COLO829 (cell line): ENCODE measurements at regions not wholly inside any gene's neighbourhood (a gene's known extent, or its start where the extent isn't known, plus 50 kb on each side); places are given as distances from the start of the nearest gene placed in this dataset.
"Not testable (repeated sequence)": the region's sequence is repeated elsewhere in the genome, so short reads cannot be mapped to it uniquely, and the experiment has no call there.

Experiments
- DNase-seq: peaks from one replicate; pipeline ENCODE4 v3.0.0; 2012; ENCODE audit warnings: low spot score

DNA sequence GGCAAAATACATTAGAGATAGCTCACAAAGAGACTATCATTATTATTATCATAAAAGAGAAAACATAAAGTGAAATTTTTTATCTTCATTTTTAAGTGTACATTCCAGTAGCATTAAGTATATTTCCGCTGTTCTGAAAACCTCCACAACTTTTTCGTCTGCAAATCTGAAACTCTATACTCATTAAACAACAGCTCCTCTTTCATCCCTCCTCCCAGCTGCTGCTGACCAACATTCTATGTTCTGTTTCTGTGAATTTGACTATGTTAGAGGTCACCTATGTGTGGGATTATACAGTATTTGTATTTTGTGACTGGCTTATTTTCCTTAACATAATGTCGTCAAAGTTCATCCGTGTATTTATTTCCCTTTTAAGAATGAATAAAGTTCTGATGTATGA is 429.3 kb upstream of the TPK1 start:
- no peak for DNase-seq

DNA sequence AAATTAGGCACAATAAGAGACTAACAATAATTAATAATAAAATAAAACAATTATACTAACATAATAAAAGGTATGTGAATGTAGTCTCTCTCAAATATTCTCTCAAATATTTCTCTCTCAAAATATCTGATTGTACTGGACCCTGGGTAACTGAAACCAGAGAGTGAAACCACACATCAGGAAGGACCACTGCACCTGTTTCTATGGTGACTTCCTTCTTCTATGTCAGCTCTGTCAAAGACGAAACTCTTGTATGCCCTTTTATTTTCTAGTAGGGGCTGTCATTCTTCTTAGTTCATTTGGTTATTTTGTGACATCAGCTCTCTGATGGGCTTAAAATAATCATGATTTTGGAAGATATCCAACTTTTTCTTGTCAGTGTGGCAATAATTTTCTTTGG is 428.0 kb upstream of the TPK1 start:
- DNase-seq: no peak

DNA sequence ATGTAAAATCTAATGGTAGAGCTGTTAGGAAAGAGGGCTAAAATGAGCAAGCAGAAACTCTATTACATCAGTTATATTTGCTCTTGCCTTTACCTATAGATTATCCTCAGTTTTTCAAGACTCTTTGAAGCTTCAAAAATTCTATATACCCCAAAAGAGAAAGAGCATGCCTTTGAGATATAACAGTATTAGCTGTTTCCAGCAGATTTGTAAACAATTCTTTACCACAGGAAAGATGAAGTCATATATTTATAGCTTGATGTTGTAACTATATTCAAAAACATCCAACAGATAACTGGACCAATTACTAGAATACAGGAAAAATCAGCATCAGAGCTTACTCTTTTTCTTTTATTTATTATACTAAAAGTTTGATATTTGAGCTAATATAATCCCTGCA is 416.2 kb upstream of the TPK1 start:
- DNase-seq: no peak

DNA sequence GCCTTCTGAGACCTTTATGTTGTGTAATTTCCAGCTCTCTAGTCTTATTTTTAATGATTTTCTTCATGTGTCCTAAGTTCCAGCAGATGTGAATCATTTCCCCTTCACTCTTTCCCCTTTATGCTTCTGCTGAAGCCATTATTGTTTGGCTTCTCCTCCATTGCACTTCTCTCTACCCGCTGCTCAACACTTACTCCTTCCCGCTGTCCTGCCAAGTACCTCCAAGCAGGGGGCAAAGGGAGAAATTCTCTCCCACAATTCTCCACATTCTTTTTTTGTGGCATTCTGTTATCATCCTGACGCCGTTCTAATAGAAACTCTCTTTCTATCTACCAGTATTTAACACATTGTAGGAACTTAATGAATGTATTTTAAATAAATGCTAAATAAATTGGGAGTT is 388.9 kb upstream of the TPK1 start:
- no peak for DNase-seq

DNA sequence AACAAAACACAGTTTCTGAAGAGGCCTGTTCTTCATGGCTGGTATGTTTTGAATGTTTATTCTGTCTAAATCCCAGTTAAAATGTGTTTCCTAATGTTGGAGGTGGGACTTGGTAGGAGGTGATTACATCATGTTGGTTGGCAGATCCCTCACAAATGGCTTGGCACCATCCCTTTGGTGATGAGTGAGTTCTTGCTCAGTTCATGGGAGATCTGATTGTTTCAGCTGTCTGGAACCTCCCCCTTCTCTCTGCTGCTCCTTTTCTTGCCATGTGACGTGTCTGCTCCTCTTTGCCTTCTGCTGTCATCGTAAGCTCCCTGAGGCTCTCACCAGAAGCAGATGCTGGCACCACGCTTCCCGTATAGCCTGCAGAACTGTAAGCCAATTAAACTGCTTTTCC is 383.6 kb upstream of the TPK1 start:
- DNase-seq: no peak

DNA sequence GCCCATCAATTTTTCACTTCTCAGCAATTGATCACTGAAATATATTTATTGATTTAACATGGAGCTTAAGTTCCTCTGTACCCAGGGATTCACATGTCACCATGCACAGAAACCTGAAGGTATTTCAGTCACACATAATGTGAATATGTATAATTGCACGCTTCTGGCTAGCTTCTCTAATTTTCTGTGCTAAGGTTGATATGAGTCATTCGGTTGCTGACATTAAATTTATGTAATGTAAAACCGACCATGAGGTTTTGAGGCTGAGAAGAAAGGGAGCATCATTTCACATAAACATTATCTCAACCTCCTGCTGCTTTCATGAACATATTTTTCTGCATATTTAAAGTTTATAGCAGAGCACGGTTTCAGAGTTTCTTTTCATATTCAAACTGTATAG is 381.0 kb upstream of the TPK1 start:
- DNase-seq: no peak

DNA sequence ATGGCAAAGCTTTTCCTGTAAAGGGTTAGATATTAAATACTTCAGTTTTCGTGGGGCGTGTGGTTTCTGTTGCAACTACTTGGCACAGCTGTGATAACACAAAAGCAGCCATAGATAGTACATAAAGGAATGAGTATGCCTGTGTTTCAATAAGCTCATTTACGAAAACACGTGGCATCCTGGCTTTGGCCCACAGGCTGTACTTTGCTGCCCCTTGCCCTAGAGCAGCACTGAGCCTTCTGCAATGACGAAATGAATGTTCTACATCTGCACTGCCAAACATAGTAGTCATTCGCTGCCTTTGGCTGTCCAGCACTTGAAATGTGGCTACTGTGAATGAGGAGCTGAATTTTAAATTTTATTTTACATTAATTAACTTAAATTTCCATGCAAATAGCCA is 376.2 kb upstream of the TPK1 start:
- DNase-seq: no peak

DNA sequence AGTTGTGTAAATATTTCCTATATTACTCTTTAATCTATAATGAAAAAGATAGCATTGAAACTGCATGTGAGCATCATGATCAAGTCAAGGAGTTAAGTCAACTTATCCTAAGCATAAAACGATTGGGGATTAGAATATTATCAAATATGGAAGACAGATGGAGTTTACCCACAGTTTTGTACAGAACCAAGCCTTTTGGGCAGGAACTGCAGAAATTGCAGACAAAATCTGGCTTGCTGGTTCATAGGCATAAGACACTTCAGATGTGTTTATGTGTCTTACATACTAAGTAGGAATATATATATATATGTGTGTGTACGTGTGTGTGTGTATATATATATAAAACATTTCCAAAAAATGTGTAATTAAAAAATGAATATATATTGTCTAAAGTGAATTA is 375.4 kb upstream of the TPK1 start:
- DNase-seq: no peak

DNA sequence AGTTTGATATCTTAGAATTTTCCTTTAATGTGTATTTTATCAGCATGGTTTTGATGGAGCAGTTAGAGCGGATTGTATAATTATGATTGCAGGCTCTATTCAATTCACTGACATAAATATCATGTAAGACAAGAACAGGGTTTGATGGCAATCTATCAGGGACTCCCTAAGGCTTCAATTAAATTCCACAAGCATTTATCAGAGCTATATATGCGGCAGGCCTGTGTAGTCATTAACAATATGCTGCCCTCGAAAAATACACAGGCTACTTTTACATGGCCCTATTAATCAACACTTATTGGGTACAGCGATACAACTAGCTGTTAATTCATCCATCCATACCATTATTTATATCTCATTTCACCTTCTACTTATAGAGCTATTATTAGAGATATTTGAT is 358.1 kb upstream of the TPK1 start:
- no peak for DNase-seq

DNA sequence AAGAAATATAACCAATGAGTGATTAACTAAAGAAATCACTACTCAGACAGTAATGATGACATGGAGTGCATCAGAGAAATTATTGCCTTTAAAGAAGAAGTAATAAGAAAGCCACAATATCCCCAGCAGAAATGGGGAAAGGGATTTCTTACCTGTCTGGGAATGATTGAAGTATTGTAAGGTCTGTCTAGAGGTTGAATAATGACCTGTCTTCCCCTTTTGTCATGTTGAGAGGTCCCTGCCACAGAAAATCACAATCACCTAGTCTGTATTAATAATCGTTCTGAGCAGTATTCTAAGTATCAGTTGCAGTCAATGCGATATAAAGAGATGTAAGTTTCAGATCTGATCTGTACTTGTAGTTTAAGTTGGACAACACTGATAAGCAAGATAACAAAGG is 349.1 kb upstream of the TPK1 start:
- DNase-seq: no peak

DNA sequence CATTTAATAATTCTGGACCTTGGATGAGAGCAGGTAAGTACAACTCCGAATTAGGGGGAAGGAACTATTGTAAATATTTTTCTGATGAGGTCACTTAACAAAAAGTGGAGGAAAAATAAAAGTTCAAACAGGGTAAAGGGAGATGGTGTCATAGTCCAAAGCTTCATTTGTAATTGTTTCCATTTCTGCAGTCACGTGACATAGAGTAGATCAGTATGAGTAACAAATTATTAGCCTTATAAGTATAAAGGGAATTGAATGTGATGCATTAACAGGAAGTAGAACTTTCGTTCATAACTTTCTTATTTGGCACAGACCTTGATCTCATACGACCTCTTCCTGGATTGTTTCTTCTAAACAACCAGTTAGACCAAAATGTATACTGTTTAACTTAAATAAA is 347.2 kb upstream of the TPK1 start:
- DNase-seq: no peak

DNA sequence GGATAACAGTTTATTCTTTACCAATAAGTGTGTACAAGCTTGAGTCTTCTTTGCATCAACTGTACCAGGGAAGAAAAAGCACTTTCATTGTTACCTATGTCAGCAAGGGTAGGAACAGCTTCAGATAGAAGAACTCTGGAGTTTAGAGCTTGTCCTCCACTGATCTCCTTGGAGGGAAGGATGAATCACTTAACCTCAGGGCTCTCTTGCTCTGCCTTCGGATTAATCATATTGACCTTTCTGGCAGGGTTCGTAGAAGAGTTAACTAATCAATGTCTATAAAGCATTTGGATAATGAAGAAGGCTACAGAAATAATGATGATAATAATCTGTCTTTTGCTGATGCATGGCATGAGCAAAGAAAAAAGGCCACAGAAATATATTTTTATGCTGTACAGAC is 339.5 kb upstream of the TPK1 start:
- no peak for DNase-seq

DNA sequence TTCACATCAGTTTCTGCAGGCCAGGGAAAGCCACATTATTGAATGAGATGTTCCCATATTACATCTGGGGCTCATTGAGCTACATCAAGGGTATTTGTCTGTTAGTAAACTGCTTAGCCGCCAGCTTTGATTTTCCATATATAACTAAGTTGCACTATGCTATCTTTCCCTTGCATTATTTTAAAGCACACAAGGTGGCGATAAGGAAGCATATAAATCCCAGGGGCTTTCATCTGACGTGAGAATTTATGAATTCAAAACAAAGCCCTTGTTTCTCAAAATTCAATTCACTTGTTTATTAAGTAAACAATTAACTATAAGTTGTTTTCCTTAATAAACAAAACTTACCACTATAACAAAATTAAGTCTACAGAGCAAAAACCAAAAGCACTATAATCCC is 334.1 kb upstream of the TPK1 start:
- no peak for DNase-seq

DNA sequence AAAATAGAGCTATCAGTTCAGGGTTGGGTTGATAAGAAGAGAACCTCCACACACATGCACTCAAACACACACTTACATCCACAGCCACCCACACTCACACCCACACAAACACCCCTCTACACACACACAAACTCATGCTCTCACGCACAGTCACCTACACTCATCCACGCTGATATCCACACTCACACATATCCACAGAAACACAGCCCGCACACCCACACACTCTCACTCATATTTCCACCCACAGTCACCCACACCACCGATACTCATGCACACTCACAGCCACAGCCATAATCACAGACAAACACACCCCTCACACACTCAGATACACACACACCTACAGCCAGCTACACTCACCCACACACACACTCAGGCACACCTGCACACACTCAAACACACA is 333.0 kb upstream of the TPK1 start:
- DNase-seq: no peak

DNA sequence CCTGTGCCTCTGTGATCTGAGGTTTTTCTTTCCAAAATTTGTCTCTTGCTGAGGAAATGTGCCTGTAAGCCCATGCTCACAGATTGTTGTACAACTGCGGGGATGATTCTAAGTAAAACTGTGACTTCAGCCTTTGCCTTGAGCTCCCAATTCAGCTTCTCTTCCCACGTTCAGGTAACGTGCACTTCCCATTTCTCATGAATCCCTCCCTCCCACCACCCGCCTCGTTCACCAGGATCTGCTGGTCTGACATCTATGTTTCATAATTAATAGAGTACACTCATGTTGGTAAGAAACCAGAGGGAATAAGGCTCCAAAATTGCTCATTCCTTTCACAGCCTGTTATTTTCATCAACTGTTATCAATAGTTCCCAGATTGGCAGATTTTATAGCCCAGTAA is 332.6 kb upstream of the TPK1 start:
- DNase-seq: no peak

DNA sequence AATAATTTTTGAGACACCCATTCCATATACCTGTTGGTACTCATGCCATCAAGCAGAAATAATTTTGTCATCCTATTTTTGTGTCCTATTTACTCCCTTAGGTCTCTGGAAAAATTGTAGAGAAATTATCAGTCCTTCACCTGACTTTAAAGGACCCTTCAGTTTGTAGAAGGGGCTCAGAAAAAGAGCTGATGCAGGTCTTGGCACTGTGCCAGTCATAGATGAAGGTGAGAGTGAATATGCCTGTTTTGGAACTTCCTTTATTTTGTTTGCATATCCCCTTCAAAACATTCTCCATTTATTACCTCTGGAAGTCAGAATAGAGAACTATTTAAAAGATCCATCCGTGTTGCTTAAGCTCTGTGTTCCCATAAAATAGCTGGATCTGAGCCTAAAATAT is 321.0 kb upstream of the TPK1 start:
- DNase-seq: no peak

DNA sequence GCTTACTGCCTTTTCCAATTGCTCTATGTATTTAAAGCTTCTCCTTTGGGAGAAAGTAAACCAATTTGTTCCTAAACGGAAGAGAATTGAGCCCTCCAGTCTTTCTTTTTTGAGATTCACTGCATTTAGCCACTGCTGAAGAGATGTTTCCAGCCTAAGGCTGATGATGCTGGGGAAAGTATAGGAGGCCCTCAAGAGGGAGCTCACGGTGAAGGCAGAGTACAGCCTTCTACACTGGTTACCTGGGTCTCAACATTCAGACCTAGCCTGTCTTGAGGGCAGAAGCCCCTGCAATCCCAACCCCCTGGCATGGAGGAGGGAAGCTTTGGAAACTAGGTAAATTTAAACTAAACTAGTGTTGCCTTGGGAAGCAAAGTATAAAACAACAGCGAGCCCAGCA is 316.7 kb upstream of the TPK1 start:
- no peak for DNase-seq

DNA sequence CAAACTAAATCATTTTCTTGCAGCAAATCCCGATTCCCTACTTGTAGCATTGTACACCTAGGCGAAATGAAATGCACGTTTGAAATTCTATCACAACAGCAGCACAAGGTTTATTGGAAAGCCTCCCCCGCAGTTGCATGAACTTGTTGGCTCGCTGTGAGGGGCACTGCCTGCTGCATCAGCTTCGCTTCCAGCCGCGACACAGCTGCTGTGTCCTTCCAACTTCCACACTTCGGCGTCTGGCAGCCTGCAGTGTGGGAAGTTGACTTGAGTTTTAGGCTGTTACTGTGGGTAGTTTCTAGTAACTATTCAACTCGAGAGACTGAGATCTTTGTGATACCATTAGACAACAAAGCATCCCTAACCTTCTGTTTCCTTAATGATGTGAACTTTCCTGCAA is 315.8 kb upstream of the TPK1 start:
- no peak for DNase-seq

DNA sequence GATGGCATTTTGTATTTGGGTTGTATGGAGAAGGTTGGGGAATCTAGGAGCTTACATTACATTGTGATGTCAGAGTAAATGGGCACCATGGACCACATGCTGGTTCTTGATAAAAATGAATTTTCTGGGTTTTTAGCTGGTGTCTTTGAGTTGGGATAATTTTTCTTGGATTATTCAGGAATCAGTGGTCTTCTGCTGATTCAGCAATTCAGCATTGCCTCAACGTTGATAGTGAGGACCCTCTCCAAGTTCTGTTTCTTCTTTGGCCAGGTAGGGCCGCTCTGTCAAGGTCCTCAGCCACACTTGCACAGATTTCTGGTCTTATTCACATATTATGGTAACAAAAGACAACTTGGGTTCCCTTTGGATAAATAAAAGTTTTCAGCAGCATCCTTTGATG is 312.0 kb upstream of the TPK1 start:
- DNase-seq: no peak

DNA sequence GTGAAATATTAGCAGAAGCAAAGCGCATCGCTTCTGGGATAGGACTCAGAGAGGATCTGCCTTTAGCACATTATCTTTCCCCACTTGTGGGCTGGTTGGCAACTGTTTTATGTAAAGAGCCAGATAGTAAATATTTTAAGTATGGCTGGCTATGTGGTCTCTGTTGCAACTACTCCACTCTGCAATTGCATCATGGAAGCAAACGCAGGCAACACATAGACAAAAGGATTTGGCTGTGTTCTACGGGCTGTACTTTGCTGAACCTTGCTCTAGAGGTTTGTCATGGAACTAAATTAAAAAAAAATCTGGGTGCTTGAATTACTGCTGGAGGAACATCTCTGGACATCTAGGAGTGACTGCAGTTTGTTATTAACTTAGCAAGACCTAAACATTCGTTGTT is 307.8 kb upstream of the TPK1 start:
- DNase-seq: no peak

DNA sequence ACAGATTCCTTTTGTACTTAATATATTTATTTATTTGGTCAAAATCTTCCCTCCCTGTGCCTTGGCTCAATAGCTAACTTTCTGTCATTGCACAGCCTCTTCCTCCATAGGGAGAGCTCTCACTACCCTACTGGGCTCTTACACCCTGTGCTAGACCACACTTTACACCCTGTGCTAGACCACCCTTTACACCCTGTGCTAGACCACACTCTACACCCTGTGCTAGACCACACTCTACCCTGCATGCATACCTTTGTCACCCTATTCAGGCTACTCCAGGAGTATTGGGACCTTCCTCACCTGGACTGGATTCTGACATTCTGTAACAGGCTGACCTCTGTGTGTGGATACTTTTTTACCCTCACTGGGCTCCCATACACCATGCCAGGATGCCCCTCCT is 298.5 kb upstream of the TPK1 start:
- no peak for DNase-seq

DNA sequence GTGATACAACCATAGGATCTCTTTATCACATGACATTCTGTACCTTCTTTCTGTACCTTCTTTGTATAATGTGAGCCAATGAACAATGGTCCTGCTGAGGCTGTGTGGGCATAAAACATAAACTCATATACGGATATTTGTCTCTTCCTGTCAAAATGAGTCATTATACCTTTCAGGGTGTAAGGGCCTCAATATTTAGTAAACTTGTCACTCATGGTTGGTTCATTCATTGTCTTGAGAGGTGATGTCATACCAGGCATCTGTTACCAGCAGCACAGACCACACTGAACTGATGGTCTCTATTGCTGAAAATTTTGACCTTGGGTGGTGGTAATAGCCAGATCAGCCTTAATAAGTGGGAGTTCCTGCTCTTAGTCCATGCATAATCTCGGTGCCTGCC is 287.6 kb upstream of the TPK1 start:
- DNase-seq: no peak

DNA sequence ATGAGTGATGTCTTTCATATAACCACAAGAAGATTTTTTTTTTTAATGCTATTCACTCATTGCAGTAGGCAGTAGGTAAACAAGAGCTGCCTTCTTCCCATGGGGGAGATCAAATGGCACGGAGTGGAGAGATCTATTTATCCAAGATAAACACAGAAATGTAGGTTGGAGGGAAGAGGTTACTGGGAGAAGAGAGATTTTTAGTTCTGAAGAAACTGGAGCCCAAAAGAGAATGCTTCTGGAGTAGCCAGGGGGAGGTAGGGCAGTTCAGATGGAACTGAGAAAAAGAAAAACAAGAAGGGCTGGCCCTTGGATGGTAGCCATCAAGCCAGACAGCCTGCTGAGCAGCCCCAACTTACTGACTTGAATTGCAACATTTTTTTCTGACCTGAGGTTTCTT is 270.1 kb upstream of the TPK1 start:
- peak; percentile 35 for DNase-seq

DNA sequence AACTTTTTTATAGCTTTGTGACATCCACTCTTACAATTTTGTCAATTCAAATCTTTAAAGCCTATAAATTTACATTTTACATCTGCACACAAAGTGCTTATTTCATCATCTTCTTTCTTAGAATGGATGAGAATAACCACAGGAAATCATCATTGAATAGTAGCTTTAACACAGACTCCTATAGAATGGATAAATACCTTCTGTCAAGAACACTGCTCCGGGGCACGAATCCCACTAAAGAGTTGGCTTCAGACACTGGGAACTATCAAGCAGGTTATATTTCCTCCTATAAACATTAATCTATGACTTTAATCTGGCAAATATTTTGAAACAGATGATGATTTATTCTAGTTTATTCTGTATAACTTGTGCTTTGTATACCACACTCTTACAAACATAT is 269.7 kb upstream of the TPK1 start:
- peak; percentile 15 for DNase-seq

DNA sequence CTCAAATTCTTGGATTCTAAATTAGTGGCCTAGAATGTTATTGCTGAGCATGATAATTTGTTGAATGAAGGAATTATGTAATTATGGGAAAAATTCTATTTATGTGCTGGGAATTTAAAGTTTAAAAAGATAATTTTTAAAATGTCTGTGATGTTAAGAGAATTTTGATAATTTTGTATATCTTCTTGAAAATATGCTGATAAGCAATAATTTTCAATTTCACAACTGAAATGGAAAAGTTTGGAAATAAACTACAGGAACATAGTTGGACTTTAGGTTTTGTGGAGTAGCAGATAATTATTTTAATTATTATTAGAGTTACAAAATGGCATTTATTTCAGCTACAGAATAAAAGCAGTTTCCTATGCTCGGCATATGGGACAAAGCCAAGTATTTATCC is 268.5 kb upstream of the TPK1 start:
- DNase-seq: no peak

DNA sequence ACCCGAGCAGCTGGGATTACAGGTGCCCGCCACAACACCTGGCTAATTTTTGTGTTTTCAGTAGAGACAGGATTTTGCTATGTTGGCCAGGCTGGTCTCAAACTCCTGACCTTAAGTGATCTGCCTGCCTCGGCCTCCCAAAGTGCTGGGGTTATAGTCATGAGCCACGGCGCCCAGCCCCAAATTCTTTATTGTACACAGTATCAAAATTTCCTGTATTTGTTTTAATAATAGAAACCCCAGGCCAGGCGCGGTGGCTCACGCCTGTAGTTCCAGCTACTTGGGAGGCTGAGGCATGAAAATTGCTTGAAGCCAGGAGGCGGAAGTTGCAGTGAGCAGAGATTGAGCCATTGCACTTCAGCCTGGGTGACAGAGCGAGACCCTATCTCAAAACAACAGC is 266.3 kb upstream of the TPK1 start:
- not testable (repeated sequence) for DNase-seq
